T-helper 1 cell (primary cell): ENCODE measurements at regions not wholly inside any gene's neighbourhood (a gene's known extent, or its start where the extent isn't known, plus 50 kb on each side); places are given as distances from the start of the nearest gene placed in this dataset.
"Not testable (repeated sequence)": the region's sequence is repeated elsewhere in the genome, so short reads cannot be mapped to it uniquely, and the experiment has no call there.

Experiments
- DNase-seq, 5 donors: peaks; one replicate each; pipeline ENCODE4 v3.0.0-alpha.2; 2012 to 2020

DNA sequence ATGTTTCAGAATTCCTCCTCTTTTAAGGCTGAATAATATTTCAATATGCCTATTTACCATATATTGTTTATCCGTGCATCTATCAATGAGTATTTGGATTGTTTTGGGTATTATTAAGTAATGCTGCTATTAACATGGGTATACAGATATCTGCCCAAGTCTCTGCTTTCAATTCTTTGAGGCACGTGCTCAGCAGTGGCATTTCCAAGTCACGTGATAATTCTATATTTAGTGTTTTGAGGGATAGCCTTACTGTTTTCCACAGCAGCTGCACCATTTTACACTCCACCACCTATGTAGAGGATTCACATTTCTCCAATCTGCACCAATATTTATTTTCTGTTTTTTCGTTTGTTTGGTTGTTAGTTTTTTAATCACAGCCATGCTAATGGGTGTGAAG is 636.8 kb upstream of the ANKRD30A start:
- DNase-seq, result no peak

DNA sequence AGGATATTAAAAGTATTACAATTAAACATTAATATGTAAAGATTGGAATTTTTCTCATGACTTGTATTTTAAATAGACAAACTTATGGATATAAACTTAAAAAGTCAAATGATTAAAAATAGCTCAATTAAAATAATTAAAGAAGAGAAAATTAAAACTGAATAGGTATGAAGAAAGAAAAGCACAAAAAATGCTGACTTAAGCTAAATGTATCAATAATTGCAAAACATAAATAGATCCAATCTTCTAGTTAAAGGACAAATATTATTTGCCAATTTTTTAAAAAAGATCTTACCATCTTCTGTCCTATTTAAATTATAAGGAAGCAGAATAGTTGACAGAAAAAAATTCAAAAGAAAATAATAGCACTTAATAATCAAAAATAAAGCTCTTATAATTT is 646.3 kb upstream of the ANKRD30A start:
- DNase-seq, result no peak

DNA sequence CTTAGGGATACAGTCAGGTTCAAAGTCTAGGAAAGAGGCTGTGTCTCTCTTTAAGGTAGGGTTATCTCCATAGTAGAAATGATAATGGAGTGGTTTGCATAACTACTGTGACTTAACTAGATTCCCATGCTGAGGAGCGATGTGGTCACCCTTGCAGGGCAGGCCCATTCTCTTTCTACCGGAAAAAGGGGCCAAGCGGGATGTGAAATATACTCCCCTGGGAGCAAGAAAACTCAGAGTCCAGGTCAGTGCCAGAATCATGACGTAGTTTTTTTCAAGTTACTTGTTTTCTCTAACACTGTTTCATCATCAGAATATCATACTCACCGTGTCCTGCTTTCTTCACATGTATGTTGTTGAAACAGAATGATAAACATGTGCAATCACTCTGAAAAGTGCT is 649.0 kb upstream of the ANKRD30A start:
- DNase-seq, result no peak

DNA sequence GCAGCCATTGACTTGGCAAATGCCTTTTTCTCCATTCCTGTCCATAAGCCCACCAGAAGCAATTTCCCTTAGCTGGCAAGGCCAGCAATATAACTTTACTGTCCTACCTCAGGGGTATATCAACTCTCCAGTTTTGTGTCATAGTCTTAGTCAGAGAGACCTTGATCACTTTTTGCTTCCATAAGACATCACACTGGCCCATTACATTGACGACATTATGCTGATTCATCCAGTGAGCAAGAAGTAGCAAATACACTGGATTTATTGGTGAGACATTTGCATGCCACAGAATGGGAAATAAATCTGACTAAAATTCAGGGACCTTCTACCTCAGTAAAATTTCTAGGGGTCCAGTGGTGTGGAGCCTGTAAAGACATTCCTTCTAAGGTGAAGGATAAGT is 649.7 kb upstream of the ANKRD30A start:
- no peak for DNase-seq

DNA sequence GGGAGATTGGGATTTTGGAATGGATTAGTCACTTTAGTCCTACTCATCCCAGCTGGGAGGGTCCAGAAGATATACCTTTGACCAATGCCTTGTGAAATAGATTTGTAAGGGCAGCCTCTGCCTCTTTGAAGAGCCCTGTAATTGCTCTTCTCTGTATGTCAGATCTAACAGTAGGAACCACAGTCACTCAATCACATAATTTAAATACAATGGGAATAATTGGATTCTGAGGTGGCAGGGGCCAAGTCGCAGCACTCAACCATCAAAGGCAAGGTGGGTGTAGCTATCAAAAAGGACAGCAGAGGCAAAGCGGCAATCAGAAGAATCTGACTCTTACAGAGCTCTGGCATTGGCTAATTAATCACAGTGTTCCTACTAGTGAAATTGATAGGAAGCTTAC is 650.9 kb upstream of the ANKRD30A start:
- DNase-seq, result no peak

DNA sequence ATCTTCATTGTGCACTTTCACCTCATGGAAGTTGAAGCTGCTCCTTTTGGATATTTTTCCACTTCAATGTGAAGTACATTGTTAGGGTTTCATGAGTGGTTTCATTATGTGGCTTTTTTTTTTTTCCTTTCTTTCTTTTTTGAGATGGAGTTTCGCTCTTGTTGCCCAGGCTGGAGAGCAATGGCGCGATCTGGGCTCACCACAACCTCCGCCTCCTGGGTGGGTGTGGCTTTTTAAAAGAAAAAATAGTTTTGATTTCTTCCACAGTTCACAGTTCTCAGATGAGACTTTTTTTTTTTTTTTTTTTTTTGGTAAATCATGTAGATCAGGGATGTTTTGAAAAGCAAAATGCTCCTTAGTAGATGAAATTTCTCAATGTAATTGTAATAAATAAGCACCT is 652.3 kb upstream of the ANKRD30A start:
- DNase-seq, result no peak

DNA sequence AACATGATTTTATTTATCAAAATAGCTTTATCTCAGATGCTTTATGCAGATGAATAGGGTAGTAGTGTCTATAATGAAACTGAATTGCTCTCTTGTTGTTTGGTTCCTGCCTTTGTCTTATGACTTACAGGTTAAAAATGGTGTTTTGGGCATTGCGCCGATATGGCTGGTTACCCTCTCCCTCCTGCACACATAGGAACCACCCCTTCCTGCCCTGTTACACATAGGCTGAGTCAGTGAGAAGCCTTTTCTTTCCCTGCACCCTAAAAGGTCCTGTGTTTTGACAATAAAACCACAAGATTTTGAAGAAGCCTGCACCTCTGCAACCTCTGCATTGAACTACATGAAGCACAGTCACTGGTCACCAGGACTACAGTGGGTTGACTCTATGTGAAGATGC is 655.8 kb upstream of the ANKRD30A start:
- no peak for DNase-seq

DNA sequence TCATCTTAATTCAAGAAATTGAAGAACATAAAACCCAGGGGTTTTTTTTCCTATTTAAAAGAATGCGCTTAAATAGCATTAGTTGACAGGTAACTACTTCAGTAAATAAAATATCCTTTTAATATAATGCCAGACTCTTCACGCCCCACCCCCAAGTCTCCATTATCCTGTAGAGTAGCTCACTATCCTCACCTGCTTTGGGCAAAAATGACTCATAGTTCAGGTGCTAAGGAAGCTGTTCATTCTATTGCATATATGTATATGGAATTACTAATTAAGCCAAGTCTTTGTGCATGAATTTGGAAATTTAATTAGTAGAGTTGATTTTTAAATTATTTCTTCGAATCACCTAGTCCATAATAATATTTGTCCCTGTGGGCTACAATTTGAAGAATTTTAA is 656.8 kb upstream of the ANKRD30A start:
- no peak for DNase-seq

DNA sequence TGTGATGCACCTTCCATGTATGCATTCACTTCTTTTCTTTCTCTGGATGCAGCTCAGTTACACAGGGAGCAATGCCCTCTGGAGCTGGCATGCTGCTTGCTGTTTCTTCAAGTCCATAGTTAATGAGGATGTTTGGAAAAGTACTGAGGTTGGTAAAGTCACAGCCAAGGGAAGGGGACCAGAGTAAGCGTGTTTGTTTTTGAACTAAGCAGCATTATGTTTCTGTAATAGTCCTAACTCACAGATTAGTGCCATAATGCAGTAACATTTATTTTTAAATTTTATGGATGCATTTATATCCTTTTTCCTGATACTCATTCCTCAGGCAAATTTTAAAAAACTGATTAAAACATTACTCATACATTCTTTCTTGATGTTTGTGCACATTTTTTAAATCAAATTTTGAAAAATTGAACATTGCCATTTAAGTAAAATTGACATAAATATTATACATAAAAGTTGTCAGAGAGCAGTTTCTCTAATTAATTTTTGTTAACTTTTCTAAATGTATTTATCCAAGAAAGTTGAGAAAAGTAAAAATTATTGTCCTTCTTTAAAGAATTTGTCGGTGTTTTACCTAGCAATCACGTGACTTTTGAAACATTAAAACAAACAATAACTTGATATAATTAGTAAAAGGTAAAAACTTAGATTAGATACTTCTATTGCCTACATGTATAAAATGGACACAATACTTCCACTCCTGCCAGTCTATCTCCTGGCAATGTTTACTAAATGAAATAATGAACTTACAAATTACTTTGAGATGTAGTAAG is 659.6 kb upstream of the ANKRD30A start:
- no peak for DNase-seq

DNA sequence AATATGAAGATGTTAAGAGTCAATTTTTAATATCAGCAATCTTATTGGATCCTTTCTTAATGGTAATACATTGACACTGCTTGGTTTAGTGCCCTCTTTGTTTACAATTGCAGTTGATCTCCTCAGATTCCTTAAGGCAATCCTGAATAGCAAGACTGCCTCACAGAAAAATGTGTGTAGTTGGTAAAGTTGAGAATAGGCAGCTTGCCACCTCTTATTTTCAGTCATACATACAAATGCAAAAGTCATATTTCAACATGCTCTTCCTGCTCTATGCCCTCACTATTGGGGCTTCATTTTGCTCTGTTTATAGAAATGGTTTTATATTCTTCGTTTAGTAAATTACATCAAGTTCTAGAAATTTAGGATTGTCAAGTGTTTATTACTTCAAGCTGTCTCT is 661.1 kb upstream of the ANKRD30A start:
- DNase-seq, result no peak

DNA sequence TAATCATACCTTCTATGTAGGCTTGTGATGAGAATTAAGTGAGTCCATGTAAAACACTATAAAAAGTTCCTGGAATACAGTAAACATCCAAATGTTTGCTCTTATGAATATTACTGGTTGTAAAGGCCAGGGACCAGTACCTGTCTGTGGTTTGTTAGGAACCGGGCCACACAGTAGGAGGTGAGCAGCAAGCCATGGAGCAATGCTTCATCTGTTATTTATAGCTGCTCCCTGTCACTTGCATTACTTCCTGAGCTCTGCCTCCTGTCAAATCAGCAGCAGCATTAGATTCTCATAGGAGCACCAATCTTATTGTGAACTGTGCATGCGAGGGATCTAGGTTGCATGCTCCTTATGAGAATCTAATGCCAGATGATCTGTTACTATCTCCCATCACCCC is 662.0 kb upstream of the ANKRD30A start:
- DNase-seq, result no peak

DNA sequence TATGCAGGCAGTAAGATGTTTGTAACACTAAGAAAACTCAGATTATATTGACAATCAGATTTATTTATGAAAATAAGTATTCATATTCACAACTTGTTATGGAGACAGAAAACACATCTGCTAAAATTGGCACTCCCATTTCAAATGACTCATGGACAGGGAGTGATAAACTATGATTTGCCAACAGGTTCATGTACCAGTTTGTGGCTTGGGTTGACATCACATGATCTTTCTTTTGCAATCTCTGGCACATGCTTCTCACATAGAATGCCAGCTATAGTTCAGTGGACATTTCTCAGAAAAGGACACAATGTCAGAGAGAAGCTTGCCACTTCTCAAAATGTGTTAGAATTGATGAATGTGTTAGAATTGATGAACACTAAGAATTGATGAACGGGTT is 663.2 kb upstream of the ANKRD30A start:
- no peak for DNase-seq

DNA sequence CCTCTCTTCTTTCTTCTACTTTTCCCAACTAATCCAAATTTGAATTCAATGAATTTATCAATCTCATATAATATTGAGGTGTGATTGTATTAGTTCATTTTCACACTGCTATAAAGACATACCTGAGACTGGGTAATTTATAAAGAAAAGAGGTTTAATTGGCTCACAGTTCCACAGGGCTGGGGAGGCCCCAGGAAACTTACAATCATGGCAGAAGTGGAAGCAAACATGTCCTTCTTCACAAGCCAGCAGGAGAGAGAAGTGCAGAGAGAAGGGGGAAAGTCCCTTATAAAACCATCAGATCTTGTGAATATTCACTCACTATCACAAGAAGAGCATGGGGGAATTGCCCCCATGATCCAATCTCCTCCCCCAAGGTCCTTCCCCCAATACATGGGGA is 667.0 kb upstream of the ANKRD30A start:
- DNase-seq, result not testable (repeated sequence)

DNA sequence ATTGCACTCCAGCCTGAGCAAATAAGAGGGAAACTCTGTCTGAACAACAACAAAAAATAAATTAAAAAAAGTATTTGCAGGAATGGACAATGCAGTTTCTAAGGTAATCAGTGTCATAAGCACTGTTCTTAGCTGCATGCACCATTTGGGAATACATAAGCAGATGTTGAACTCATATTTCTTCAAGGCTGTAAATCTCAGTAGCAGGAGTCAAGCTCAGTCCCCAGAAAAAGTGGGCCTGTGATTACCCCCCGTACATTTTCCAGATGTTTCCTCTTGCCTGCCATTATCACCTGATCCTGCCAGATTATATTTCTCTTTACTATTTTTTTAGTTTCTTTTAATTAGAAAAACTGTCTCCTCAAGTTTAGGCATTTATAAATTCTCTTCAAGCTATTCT is 667.6 kb upstream of the ANKRD30A start:
- DNase-seq, result no peak

DNA sequence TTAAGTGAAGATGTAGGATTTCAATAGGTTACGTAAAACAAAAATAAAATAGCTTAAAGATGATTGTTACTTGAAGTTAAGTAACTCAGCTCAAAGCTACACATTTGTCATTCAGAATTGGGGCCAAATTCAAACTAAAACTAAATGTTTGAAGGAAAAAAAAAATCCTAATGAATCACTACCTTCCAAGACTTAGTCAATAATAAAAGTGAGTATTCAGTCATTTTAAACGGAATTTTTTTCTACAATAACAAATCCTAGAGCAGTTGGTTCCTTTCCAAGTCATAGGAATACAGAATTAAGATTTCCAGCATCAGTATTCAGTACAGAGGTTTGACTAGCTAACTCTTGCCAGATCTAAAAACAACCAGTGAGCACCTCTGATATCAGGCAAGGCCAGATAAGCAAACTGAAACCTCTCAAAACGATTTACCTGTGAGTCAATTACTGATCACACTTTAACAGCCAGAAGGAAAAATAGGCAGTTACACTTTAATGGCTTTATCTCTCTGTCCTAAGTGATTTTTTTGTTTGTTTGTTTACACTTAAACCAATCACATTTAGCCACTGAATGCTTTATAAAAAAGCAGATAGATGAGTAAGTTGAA is 669.8 kb upstream of the ANKRD30A start:
- no peak for DNase-seq

DNA sequence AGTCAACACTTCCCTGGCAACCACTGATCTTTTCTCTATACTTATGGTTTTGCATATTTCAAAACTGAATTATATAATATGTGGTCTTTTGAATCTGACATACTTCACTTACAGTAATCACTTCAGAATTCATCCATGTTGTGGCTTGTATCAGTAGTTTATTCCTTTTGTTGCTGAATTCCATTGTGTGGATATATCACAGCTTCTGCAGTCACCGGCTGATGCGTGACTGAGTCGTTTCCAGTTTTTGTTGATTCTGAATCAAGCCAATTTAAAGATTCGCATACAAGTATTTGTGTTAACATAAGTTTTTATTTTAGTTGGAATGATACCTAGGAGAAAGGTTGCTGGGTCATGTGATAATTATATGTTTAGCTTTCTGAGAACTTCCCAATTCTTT is 672.5 kb upstream of the ANKRD30A start:
- no peak for DNase-seq

DNA sequence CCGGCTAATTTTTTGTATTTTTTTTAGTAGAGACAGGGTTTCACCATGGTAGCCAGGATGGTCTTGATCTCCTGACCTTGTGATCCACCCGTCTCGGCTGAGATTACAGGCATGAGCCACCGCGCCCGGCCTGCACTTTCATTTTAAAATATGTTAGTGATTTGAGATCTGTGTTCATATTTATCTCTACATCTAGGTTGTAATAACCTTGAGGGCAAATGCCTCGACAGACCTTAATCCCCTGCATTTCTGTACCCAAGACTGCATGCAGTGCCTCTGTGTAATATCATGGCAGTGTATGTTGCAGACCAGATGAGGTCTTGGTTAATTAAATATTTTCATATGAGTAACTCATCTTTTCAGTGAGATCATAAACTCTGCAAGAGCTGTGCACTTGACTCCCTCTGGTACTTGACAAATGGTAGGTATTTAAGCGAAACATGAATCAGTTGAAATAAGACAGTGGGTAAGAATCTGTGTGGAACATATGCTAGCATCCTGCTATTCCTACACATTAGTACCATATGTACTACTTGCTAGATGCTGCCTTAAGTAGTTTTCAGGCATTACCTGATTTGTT is 673.9 kb upstream of the ANKRD30A start:
- DNase-seq, result no peak

DNA sequence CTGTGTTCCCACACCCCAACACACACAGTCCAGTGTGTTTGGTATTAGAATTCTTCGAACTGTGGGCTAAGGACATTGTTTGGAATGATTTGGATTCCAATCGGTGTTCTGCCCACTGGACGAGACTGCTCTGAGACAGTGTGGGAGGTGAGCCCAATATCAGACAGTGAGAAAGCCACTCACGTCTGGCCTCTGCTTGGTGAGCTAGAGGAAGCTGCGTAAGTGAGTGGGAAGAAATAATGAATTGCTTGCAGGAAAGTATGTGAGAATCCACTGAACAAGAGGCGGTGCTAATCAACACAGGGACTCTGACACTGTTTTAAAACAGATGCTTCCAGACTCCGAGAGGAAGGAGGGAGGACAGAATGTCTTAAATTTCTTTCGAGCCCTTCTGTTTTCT is 675.0 kb upstream of the ANKRD30A start:
- DNase-seq, result no peak

DNA sequence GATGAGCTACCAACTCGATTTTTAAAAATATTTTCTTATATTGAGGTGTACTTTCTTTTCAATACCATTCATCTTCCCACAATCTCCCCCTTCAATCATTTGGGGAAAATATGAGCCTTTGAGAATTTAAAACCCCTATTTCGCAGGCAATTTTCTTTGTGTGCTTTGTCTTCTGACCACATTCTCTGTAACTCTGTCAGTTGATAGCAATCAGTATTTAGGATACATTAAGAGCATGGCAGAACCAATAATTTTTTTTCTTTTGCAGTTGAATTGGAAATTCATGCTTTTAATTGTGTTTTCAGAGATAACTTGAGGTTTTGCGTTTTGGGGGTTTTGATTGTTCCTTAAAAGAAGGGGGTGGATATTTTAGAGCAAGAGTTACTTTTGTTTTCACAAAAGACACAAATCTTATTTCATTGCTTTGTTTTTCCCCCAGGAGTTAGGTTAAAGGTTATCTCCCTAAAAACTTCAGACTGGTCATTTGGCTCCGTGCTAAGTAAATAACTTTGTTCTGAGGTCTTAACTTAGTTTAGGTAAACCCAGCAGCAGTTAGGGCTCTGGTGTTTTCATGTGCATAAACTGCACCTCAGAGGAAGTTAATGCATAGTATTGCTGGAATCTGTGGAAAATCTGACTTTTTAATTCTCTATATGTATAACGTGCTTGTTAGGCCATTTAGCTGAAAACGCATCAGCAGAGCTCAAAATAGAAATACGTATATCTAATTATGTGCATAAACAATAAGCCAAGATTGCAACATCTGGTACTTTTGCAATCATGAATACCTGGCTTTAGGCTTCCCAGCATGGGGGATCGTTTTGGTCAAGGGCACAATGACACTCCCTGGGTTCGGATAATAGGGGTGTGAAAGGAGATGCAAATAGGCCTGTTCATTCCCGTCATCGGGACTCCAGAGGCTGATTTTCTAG is 676.4 kb upstream of the ANKRD30A start:
- no peak for DNase-seq

DNA sequence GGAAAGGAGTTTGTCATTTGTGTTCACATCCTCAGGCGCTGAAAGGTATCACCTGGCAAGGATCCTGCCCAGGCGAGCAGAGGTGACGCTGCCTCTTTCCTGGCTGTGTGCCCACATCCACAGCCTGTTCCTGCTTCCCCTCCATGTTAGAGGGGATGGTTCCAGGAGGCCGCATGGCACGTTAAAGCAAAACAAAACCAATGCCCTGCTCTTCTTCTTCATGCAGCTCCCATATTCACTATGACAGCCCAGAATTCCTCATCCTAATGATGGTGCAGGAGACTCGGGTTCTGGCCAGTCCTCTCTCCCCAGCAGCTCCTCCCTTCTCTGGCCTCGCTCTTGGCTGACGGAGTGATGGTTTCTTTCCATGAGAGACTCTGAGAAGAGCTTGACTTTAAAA is 678.5 kb upstream of the ANKRD30A start:
- DNase-seq, result no peak

DNA sequence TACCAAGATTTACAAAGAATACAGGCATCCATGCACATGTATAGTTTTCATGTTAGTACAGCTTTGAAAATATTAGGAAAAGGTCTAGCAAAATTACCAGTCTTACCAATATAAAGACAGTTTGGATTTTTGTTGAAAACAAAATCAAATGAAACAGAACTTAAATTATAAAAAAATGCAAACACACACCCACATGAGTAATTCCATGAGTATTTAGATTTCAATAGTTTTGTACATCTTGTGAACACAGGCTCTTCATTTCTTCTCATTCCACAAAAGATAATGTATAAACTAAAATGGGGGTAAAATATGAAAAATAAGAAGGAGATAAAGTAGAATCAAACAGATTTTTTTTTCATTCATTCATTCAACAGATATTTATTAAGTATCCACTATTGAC is 682.2 kb upstream of the ANKRD30A start:
- DNase-seq, result no peak

DNA sequence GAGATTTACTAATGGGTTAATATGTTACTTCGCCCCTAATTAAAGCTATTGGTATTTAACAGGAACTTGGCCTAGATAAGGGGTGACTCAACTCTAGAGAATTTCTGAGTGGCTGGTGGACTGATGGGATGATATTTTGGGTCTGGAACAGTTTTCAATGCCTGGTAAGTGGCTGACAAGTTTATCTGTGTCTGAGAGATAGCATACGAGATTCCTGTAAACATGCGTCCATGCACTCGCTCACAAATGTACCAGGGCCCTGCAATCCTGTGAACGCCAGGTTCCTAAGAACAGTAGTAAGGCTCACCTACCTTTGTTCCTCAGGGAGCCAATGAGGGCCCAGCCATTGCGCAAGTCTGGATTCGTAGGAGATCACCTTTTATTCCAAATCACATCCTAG is 683.8 kb upstream of the ANKRD30A start:
- no peak for DNase-seq

DNA sequence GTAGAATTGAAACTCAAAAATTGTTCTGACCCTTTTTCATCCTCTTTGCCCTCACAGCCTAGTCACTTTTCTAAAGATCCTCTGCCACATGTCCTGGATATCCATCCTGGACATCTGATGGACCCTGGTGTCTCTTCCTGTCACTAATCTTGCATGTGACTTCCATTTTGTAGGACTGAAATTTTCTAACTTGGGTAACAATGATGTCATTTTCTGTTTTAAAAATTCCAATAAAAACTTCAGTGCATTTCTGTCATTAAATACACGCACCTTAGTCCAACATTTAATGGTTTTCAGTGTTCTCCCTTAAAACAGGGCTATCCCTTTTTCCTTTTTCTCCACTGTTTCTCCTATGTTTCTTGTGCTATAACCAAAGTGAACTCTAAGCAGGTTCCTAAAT is 684.9 kb upstream of the ANKRD30A start:
- no peak for DNase-seq
